ENCODE measurements at regions not wholly inside any gene's neighbourhood (a gene's known extent, or its start where the extent isn't known, plus 50 kb on each side); places are given as distances from the start of the nearest gene placed in this dataset.

DNA sequence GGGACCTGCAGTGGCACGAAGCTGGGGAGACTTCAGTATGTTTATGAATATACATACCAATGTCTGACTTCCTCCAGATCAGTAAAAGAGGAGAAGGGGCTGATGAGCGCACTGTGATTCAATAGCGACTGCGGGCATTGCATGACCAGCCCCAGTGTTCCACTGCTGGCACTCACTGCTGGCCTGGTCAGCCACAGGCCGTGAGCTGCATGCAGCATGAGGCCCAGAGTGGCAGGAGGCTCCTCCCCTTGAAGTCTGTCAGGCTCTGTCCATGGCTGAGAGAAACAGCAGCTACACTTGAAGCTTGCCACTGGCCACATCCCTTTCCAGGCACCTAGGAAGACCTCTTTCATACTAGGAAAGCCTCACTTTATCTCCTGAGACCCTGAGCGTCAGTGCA lies 265.9 kb upstream of the CDYL start:
- no peak overlapping the region for H3K4me3 ChIP-seq (ENCODE audit: low read depth in 1 of 2, low read length in 2 of 2)
- H3K27me3 ChIP-seq (ENCODE audit: low read depth, low read length), result no peaks in the 10 kb centered on the region
- H3K9me3 ChIP-seq (ENCODE audit: control insufficient read depth in 1 of 2, low read length in 2 of 2), result no peaks in the 10 kb centered on the region
- no peaks in the 10 kb centered on the region for H3K4me1 ChIP-seq (ENCODE audit: control insufficient read depth in 1 of 2, insufficient read depth in 2 of 2, low read length in 2 of 2)
- no peaks in the 10 kb centered on the region for H3K36me3 ChIP-seq (ENCODE audit: control insufficient read depth in 1 of 2, insufficient read depth in 2 of 2, low read length in 2 of 2)
- no peak overlapping the region for H3K27ac ChIP-seq (ENCODE audit: low read length)

DNA sequence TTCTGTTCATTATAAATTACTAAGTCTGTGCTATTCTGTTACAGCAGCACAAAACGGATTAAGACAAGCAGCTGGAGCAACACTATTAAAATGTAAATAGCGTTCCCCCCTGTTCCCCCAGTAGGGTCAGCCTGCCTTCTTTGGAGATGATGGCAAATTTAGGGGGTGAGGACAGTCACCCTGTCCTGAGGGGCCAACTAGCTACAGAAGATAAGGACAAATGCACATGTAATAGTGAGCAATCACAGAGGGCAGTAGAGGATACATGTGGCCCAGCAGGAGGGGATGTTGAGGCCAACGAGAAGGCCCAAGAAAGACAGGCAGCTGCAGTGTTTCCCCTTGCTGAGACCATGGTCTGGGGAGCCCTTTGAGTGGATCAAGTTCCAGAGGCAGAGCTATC lies 266.7 kb upstream of the CDYL start:
- no peaks in the 10 kb centered on the region for H3K36me3 ChIP-seq (ENCODE audit: control insufficient read depth in 1 of 2, insufficient read depth in 2 of 2, low read length in 2 of 2)
- H3K4me1 ChIP-seq (ENCODE audit: control insufficient read depth in 1 of 2, insufficient read depth in 2 of 2, low read length in 2 of 2), result no peaks in the 10 kb centered on the region
- H3K4me3 ChIP-seq (ENCODE audit: low read depth in 1 of 2, low read length in 2 of 2), result no peak overlapping the region
- H3K27ac ChIP-seq (ENCODE audit: low read length), result no peak overlapping the region
- H3K9me3 ChIP-seq (ENCODE audit: control insufficient read depth in 1 of 2, low read length in 2 of 2), result no peaks in the 10 kb centered on the region
- H3K27me3 ChIP-seq (ENCODE audit: low read depth, low read length), result no peaks in the 10 kb centered on the region

DNA sequence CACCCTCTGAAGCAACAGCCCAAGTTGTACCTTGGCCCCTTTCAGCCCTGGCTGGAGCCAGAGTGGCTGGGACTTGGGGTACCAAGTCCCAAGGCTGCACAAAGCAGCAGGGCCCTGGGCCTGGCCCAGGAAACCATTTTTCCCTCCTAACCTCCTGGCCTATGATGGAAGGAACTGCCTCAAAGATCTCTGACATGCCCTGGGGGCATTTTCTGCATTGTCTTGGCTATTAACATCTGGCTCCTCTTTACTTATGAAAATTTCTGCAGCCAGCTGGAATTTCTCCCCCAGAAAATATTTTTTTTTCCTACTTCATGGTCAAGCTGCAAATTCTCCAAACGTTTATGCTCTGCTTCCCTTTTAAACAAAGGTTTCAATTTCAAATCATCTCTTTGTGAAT lies 269.4 kb upstream of the CDYL start:
- Histone ChIP-seq H3K27ac (ENCODE audit: low read length) (no peak overlapping the region), H3K4me3 (ENCODE audit: low read depth in 1 of 2, low read length in 2 of 2) (no peak overlapping the region), H3K27me3 (ENCODE audit: low read depth, low read length) (no peaks in the 10 kb centered on the region), H3K4me1 (ENCODE audit: control insufficient read depth in 1 of 2, insufficient read depth in 2 of 2, low read length in 2 of 2) (no peaks in the 10 kb centered on the region), H3K9me3 (ENCODE audit: control insufficient read depth in 1 of 2, low read length in 2 of 2) (no peaks in the 10 kb centered on the region), H3K36me3 (ENCODE audit: control insufficient read depth in 1 of 2, insufficient read depth in 2 of 2, low read length in 2 of 2) (no peaks in the 10 kb centered on the region)

DNA sequence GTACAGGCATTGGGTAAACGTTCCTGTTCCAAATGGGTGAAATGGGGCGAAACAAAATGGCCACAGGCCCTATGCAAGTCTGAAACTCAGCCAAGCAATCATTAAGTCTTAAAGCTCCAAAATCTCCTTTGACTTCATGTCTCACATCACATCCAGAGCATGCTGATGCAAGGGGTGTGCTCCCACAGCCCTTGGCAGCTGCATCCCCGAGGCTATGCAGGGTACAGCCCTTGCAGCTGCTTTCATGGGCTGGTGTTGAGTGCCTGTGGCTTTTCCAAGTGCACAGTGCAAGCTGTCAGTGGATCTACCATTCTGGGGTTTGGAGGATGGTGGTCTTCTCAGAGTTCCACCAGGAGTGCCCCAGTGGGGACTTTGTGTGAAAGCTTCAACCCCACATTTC lies 270.0 kb upstream of the CDYL start:
- H3K36me3 ChIP-seq (ENCODE audit: control insufficient read depth in 1 of 2, insufficient read depth in 2 of 2, low read length in 2 of 2), result no peaks in the 10 kb centered on the region
- no peak overlapping the region for H3K27ac ChIP-seq (ENCODE audit: low read length)
- no peaks in the 10 kb centered on the region for H3K27me3 ChIP-seq (ENCODE audit: low read depth, low read length)
- H3K9me3 ChIP-seq (ENCODE audit: control insufficient read depth in 1 of 2, low read length in 2 of 2), result no peaks in the 10 kb centered on the region
- H3K4me3 ChIP-seq (ENCODE audit: low read depth in 1 of 2, low read length in 2 of 2), result no peak overlapping the region
- H3K4me1 ChIP-seq (ENCODE audit: control insufficient read depth in 1 of 2, insufficient read depth in 2 of 2, low read length in 2 of 2), result no peaks in the 10 kb centered on the region

DNA sequence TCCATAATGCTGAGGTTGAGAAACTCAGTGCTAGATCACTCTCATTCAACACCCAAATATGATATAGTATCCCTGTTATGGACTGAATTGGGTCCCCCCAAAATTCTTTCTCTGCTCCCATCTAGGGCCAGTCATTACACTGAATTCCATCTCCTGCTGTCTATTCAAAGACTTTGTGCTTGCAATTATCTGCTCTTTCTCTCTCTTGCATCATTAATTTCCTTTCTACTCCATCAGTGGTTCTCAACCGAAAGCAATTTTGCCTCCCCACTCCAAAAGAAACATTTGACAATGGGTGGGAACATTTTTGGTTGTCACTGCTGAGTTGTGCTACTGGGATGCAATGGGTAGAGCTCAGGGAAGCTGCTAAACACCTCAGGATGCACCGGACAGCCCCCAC lies 271.5 kb upstream of the CDYL start:
- Histone ChIP-seq H3K4me3 (ENCODE audit: low read depth in 1 of 2, low read length in 2 of 2) (no peak overlapping the region), H3K36me3 (ENCODE audit: control insufficient read depth in 1 of 2, insufficient read depth in 2 of 2, low read length in 2 of 2) (no peaks in the 10 kb centered on the region), H3K27ac (ENCODE audit: low read length) (no peak overlapping the region), H3K27me3 (ENCODE audit: low read depth, low read length) (no peaks in the 10 kb centered on the region), H3K4me1 (ENCODE audit: control insufficient read depth in 1 of 2, insufficient read depth in 2 of 2, low read length in 2 of 2) (no peaks in the 10 kb centered on the region), H3K9me3 (ENCODE audit: control insufficient read depth in 1 of 2, low read length in 2 of 2) (no peaks in the 10 kb centered on the region)

DNA sequence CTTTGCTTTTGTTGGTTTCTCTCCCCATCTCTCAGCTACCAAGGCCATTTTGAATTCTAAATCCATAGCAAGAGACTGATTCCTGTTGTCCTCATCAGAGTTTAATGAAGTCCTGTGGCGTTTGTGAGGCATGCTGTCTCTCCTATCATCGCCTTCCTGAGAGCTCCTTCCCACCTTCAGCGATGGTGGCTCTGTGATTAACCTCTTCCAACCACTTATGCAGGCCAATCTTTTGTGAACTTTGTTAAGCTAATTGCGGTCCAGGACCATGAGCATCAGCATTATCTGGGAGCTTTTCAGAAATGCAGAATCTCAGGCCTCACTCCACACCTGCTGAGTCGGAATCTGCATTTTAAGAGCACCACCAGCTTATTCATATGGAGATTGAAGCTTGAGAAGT lies 272.5 kb upstream of the CDYL start:
- Histone ChIP-seq H3K36me3 (ENCODE audit: control insufficient read depth in 1 of 2, insufficient read depth in 2 of 2, low read length in 2 of 2) (no peaks in the 10 kb centered on the region), H3K4me3 (ENCODE audit: low read depth in 1 of 2, low read length in 2 of 2) (no peak overlapping the region), H3K4me1 (ENCODE audit: control insufficient read depth in 1 of 2, insufficient read depth in 2 of 2, low read length in 2 of 2) (no peaks in the 10 kb centered on the region), H3K27ac (ENCODE audit: low read length) (no peak overlapping the region), H3K27me3 (ENCODE audit: low read depth, low read length) (no peaks in the 10 kb centered on the region), H3K9me3 (ENCODE audit: control insufficient read depth in 1 of 2, low read length in 2 of 2) (no peaks in the 10 kb centered on the region)

DNA sequence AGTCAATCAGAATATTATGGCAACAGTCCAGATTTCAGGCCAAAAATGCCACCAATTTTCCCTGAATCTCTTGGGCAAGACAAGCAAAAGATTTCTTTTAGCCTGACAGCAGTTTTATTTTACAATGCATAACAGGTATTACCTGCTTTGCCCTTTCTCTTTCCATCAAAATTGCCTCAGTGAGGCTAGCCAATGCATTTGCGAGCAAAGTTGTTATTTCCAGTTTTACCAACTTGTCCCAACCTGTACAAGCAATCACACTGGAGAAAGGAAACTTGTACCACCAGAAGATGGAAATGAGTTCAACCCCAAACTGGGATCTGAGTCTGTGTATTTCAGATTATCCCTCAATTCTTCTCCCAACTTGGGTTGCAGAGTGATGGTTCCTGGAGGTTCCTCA lies 279.9 kb upstream of the CDYL start:
- Histone ChIP-seq H3K27me3 (ENCODE audit: low read depth, low read length) (no peaks in the 10 kb centered on the region), H3K4me1 (ENCODE audit: control insufficient read depth in 1 of 2, insufficient read depth in 2 of 2, low read length in 2 of 2) (no peaks in the 10 kb centered on the region), H3K4me3 (ENCODE audit: low read depth in 1 of 2, low read length in 2 of 2) (no peak overlapping the region), H3K36me3 (ENCODE audit: control insufficient read depth in 1 of 2, insufficient read depth in 2 of 2, low read length in 2 of 2) (no peaks in the 10 kb centered on the region), H3K27ac (ENCODE audit: low read length) (no peak overlapping the region), H3K9me3 (ENCODE audit: control insufficient read depth in 1 of 2, low read length in 2 of 2) (no peaks in the 10 kb centered on the region)

DNA sequence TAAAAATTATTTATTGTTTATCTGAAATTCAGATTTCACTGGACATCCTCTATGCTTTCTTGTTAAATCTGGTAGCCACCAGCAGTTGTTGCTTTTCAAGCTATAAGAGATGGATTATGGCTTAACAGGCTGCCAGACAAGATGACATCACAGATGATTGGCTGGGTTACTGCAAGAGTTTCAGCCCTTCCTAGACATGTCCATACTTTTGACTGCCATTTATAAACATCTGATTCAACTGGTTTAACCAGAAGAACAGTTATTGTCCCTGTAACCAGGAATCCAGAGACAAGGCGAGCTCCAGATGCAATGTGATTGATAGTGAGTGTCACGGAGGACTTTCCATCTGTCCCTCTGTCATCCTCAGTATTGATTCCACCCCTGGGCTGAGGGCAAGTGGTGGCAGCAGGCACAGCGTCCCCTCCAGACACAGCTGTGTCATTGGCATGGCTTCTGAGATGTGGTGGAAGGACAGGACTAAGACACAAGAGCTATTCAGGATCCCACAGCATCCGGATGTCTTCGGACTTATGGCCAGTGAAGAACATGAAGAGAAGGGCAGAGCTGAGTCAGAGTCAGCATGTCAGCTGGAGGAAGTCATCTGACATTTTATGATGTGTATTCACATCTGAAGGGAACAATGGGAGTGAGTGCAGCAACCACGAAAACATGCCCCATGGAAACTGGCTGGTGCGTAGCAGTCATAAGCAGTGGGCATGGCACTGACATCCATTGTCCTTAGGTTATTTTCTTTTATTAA lies 284.5 kb upstream of the CDYL start:
- Histone ChIP-seq H3K27me3 (ENCODE audit: low read depth, low read length) (no peaks in the 10 kb centered on the region), H3K27ac (ENCODE audit: low read length) (no peak overlapping the region), H3K9me3 (ENCODE audit: control insufficient read depth in 1 of 2, low read length in 2 of 2) (peaks cover 13 to 14% of the 10 kb centered on the region in 2 donors), H3K36me3 (ENCODE audit: control insufficient read depth in 1 of 2, insufficient read depth in 2 of 2, low read length in 2 of 2) (no peaks in the 10 kb centered on the region), H3K4me1 (ENCODE audit: control insufficient read depth in 1 of 2, insufficient read depth in 2 of 2, low read length in 2 of 2) (no peaks in the 10 kb centered on the region), H3K4me3 (ENCODE audit: low read depth in 1 of 2, low read length in 2 of 2) (no peak overlapping the region)

DNA sequence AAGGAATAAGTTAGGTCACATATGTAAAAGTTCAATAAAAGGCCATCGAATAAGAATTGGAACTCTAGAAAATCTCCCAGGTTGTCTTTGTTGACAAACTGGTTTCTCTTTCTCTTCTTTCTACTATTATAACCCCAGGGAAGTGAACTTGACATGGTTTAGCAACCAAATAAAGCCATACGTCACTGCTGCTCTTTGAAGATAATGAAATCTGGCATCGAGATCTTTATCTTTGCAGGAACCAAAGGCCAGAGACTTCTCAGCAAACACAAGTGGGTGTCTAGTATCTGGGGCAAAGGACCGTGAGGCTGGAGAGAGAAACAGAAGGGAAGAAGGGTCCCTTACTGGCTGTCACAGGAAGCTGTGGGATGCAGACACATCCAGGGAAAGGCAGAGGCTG lies 286.7 kb upstream of the CDYL start:
- Histone ChIP-seq H3K9me3 (ENCODE audit: control insufficient read depth in 1 of 2, low read length in 2 of 2) (peaks cover 13 to 14% of the 10 kb centered on the region in 2 donors), H3K4me1 (ENCODE audit: control insufficient read depth in 1 of 2, insufficient read depth in 2 of 2, low read length in 2 of 2) (no peaks in the 10 kb centered on the region), H3K36me3 (ENCODE audit: control insufficient read depth in 1 of 2, insufficient read depth in 2 of 2, low read length in 2 of 2) (no peaks in the 10 kb centered on the region), H3K4me3 (ENCODE audit: low read depth in 1 of 2, low read length in 2 of 2) (no peak overlapping the region), H3K27me3 (ENCODE audit: low read depth, low read length) (no peaks in the 10 kb centered on the region), H3K27ac (ENCODE audit: low read length) (no peak overlapping the region)

DNA sequence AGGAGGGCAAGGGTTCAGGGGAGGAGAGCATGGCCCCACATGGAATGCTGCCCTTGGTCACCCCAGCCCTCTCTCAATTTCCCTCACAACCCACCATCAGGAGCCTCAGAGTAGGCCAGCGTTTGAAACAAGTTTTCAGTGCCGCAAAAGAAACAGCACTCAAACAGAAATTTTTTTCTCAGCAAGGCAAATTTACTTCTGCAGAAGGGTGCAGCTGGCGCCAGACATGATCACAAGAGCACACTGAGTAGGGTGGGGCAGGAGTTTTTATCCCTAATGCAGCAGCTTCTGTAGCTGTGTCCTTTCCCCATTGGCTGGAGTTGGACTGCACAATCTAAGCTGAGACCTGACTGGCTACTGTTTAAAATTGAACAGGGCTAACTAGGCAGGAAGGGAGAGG lies 287.8 kb upstream of the CDYL start:
- Histone ChIP-seq H3K9me3 (ENCODE audit: control insufficient read depth in 1 of 2, low read length in 2 of 2) (peaks cover 13 to 14% of the 10 kb centered on the region in 2 donors), H3K4me1 (ENCODE audit: control insufficient read depth in 1 of 2, insufficient read depth in 2 of 2, low read length in 2 of 2) (no peaks in the 10 kb centered on the region), H3K27ac (ENCODE audit: low read length) (no peak overlapping the region), H3K4me3 (ENCODE audit: low read depth in 1 of 2, low read length in 2 of 2) (no peak overlapping the region), H3K27me3 (ENCODE audit: low read depth, low read length) (no peaks in the 10 kb centered on the region), H3K36me3 (ENCODE audit: control insufficient read depth in 1 of 2, insufficient read depth in 2 of 2, low read length in 2 of 2) (no peaks in the 10 kb centered on the region)

DNA sequence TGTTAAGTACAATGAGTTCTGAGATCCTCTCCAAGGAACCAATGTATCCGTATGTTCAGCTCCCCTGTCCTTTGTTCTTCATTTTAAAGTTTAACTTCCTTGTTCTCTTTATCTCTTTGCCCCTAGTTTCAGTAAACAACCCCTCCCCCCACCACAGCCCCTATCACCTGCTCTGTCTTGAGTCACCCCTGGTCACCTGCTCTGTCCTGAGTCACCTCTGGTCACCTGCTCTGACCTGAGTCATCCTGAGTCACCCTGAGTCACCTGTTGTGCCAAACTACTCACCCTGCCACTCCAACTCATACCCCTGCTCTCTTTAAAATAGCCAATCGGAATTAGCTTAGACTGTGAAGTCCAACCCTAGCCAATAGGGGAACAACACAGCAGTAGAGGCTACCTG lies 288.7 kb upstream of the CDYL start:
- Histone ChIP-seq H3K9me3 (ENCODE audit: control insufficient read depth in 1 of 2, low read length in 2 of 2) (peaks cover 13 to 14% of the 10 kb centered on the region in 2 donors), H3K4me3 (ENCODE audit: low read depth in 1 of 2, low read length in 2 of 2) (no peak overlapping the region), H3K36me3 (ENCODE audit: control insufficient read depth in 1 of 2, insufficient read depth in 2 of 2, low read length in 2 of 2) (no peaks in the 10 kb centered on the region), H3K27ac (ENCODE audit: low read length) (no peak overlapping the region), H3K4me1 (ENCODE audit: control insufficient read depth in 1 of 2, insufficient read depth in 2 of 2, low read length in 2 of 2) (no peaks in the 10 kb centered on the region), H3K27me3 (ENCODE audit: low read depth, low read length) (no peaks in the 10 kb centered on the region)

Data from muscle layer of duodenum (tissue), 2 donors.